GM12872 (cell line): ENCODE measurements at regions not wholly inside any gene's neighbourhood (a gene's known extent, or its start where the extent isn't known, plus 50 kb on each side); places are given as distances from the start of the nearest gene placed in this dataset.

Experiments used
- TF ChIP-seq, protein P1 (sequence below): IDR thresholded peaks from 3 replicates; pipeline ENCODE4 v1.5.1; 2011; ENCODE audit warnings: low read depth, mild to moderate bottlenecking, low read length, moderate library complexity; ENCODE audit not compliant: insufficient read depth

- TF ChIP-seq, protein P1, sequence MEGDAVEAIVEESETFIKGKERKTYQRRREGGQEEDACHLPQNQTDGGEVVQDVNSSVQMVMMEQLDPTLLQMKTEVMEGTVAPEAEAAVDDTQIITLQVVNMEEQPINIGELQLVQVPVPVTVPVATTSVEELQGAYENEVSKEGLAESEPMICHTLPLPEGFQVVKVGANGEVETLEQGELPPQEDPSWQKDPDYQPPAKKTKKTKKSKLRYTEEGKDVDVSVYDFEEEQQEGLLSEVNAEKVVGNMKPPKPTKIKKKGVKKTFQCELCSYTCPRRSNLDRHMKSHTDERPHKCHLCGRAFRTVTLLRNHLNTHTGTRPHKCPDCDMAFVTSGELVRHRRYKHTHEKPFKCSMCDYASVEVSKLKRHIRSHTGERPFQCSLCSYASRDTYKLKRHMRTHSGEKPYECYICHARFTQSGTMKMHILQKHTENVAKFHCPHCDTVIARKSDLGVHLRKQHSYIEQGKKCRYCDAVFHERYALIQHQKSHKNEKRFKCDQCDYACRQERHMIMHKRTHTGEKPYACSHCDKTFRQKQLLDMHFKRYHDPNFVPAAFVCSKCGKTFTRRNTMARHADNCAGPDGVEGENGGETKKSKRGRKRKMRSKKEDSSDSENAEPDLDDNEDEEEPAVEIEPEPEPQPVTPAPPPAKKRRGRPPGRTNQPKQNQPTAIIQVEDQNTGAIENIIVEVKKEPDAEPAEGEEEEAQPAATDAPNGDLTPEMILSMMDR = no peak
Measured at GRCh38 chr1:234988536-234988935, 140.1 kb downstream of the TOMM20 start.

- TF ChIP-seq, protein P1 = no peak
Measured at GRCh38 chr1:234988155-234988517, 140.5 kb downstream of the TOMM20 start.

- TF ChIP-seq, protein P1 = no peak
Measured at GRCh38 chr1:234987415-234988154, 141.1 kb downstream of the TOMM20 start.

- TF ChIP-seq, protein P1 = no peak
Measured at GRCh38 chr1:234986750-234987414, 141.8 kb downstream of the TOMM20 start.

- TF ChIP-seq, protein P1 = no peak
Measured at GRCh38 chr1:234985516-234986294, 142.9 kb downstream of the TOMM20 start.

DNA sequence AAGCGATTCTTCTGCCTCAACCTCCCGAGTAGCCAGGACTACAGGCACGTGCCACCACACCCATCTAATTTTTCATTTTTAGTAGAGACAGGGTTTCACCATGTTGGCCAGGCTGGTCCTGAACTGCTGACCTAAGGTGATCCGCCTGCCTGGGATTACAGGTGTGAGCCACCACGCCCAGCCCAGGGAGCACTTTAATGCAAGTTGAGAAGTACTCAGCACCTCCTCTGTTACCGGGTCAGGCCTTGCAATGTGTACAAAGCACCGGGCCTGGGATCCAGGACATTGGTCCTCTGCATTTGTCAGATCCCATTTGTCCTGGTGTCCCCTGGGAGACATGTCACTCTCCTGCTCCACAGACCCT, 143.6 kb downstream of the TOMM20 start:
- TF ChIP-seq, protein P1 = no peak

DNA sequence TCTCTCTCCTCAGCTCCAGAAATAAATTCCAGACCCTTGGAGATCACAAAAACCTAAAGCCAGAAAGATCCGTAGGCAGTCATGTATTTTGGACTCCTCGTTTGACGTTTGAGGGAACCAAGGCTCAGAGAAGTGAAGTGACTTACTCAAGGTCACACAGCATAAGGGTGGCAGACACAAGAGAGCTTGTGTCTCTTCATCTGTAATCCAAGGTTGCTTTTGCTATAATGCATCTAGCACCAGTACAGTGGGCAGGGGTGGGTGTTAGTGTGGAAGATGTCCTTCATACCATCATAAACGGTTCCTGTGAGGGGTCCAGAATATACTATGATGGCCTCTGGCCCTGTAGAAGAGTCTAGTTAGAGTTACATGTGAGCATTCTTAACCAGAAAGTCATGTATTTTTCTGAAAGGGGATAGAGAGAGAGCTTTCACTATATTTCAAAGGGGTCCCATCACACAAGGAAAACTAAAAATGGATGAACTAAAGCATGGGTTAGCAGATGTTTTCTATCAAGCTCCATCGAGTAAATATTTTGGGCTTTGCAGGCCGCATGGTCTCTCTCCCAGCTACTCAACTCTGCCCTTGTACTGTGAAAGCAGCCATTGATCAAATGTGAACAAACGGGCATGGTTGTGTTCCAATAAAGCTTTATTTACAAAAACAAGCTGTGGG, 144.9 kb downstream of the TOMM20 start:
- TF ChIP-seq, protein P1 = no peak
